Caco-2 (cell line): ENCODE measurements at regions not wholly inside any gene's neighbourhood (a gene's known extent, or its start where the extent isn't known, plus 50 kb on each side); places are given as distances from the start of the nearest gene placed in this dataset.

Source experiments
- BruUV-seq: library from RNA; stranded (reverse); fragments of 400-500 nt; replicated peaks from 2 replicates; lab custom pipeline; 2021; lab: Mats Ljungman, UMichigan
- CTCF ChIA-PET: fragments of 300-600 bp; sonication (Branson Sonifier 250); formaldehyde crosslinking; loops from one replicate; lab custom pipeline; 2022; ENCODE audit warnings: antibody characterized with exemption; lab: Charles Lee
- POLR2A ChIA-PET: fragments of 300-600 bp; sonication (Branson Sonifier 250); formaldehyde crosslinking; loops from one replicate; lab custom pipeline; 2022; ENCODE audit warnings: antibody characterized with exemption; lab: Charles Lee
- DNase-seq, 2 experiments: peaks; one replicate each; pipeline versions ENCODE4 v3.0.0 to v3.0.0-alpha.2; 2020 to 2022
- H3K27me3 ChIP-seq: replicated peaks from 2 replicates; pipeline ENCODE4 v1.6.0; 2011; ENCODE audit warnings: low read length; ENCODE audit not compliant: control insufficient read depth, insufficient read depth
- H3K36me3 ChIP-seq: 2 replicates; pipeline ENCODE4 v1.5.1; 2011; ENCODE audit warnings: low read length; ENCODE audit not compliant: control insufficient read depth, insufficient read depth
- H3K4me1 ChIP-seq: fragments of 250-450 bp; sonication (Bioruptor Pico); 2 replicates; pipeline ENCODE4 v1.5.1; 2020; ENCODE audit warnings: mild to moderate bottlenecking
- H3K4me3 ChIP-seq: 2 replicates; pipeline ENCODE4 v1.5.1; 2011; ENCODE audit warnings: low read depth, mild to moderate bottlenecking, control low read depth, low read length
- H3K9me3 ChIP-seq: fragments of 250-450 bp; sonication (Bioruptor Pico); 2 replicates; pipeline ENCODE4 v1.5.1; 2020; ENCODE audit warnings: mild to moderate bottlenecking, moderate library complexity
- H3K27ac Mint-ChIP-seq: one replicate; pipeline ENCODE4 v1.8.0; 2022; ENCODE audit warnings: mixed read lengths; ENCODE audit not compliant: unreplicated experiment
- H3K27me3 Mint-ChIP-seq: one replicate; pipeline ENCODE4 v1.8.0; 2022; ENCODE audit warnings: mixed read lengths; ENCODE audit not compliant: insufficient read depth, unreplicated experiment
- H3K36me3 Mint-ChIP-seq: one replicate; pipeline ENCODE4 v1.8.0; 2022; ENCODE audit warnings: mild to moderate bottlenecking, mixed read lengths; ENCODE audit not compliant: insufficient read depth, unreplicated experiment
- H3K4me1 Mint-ChIP-seq: one replicate; pipeline ENCODE4 v1.8.0; 2022; ENCODE audit warnings: low read depth, mixed read lengths; ENCODE audit not compliant: unreplicated experiment
- H3K4me3 Mint-ChIP-seq: one replicate; pipeline ENCODE4 v1.8.0; 2022; ENCODE audit warnings: mild to moderate bottlenecking, moderate library complexity, mixed read lengths; ENCODE audit not compliant: unreplicated experiment
- H3K9me3 Mint-ChIP-seq: one replicate; pipeline ENCODE4 v1.8.0; 2022; ENCODE audit warnings: mixed read lengths; ENCODE audit not compliant: unreplicated experiment
- CTCF ChIP-seq, 2 experiments: fragments of 200-600 bp in 1 of 2; IDR thresholded peaks; 1 replicate in 1 of 2; 2 replicates in 1 of 2; pipeline versions ENCODE4 v1.5.1 to v1.8.0; 2011 to 2022; ENCODE audit warnings: antibody characterized with exemption in 1 of 2, control low read depth in 1 of 2, inconsistent platforms in 1 of 2, low read depth in 1 of 2, low read length in 1 of 2, mild to moderate bottlenecking in 1 of 2, moderate library complexity in 1 of 2; ENCODE audit not compliant: insufficient read depth in 1 of 2, severe bottlenecking in 1 of 2, unreplicated experiment in 1 of 2
- intact Hi-C: fragments of 100-400 bp; cut with micrococcal nuclease; formaldehyde crosslinking; loops from one replicate; pipeline ENCODE4 v1.10.0; 2022; ENCODE audit not compliant: unreplicated experiment

- no peaks in the 10 kb centered on the region for H3K4me1 ChIP-seq
- H3K27me3 ChIP-seq, result no peaks in the 10 kb centered on the region
- no peak for TF ChIP-seq CTCF (IDR thresholded peaks at IDR 0.05; ENCODE audit: insufficient read depth in 1 of 2, low read depth in 1 of 2, low read length in 1 of 2, severe bottlenecking in 1 of 2, unreplicated experiment in 1 of 2)
- Mint-ChIP-seq H3K27me3 (no peaks in the 10 kb centered on the region), H3K4me1 (no peaks in the 10 kb centered on the region), H3K36me3 (no peaks in the 10 kb centered on the region), H3K4me3 (no peak overlapping the region), H3K27ac (no peak overlapping the region), H3K9me3 (no peaks in the 10 kb centered on the region)
- no TSS peak for BruUV-seq
- H3K4me3 ChIP-seq, result no peak overlapping the region
- CTCF ChIA-PET, result no interaction called here
- POLR2A ChIA-PET, result no interaction called here
- intact Hi-C loops, result no loop called here
- no peaks in the 10 kb centered on the region for H3K36me3 ChIP-seq
- no peaks in the 10 kb centered on the region for H3K9me3 ChIP-seq
- no peak for DNase-seq
These were observed 235.2 kb downstream of the LY86 start for GRCh38 chr6:6823568-6824224.

- Histone ChIP-seq H3K27me3 (no peaks in the 10 kb centered on the region), H3K4me3 (no peak overlapping the region), H3K36me3 (no peaks in the 10 kb centered on the region), H3K9me3 (no peaks in the 10 kb centered on the region), H3K4me1 (no peaks in the 10 kb centered on the region)
- BruUV-seq, result no TSS peak
- Mint-ChIP-seq H3K4me1 (no peaks in the 10 kb centered on the region), H3K36me3 (no peaks in the 10 kb centered on the region), H3K9me3 (no peaks in the 10 kb centered on the region), H3K27me3 (no peaks in the 10 kb centered on the region), H3K4me3 (no peak overlapping the region), H3K27ac (no peak overlapping the region)
- no peak for TF ChIP-seq CTCF (IDR thresholded peaks at IDR 0.05; ENCODE audit: insufficient read depth in 1 of 2, low read depth in 1 of 2, low read length in 1 of 2, severe bottlenecking in 1 of 2, unreplicated experiment in 1 of 2)
- DNase-seq, result no peak
- CTCF ChIA-PET, result no interaction called here
- intact Hi-C loops, result no loop called here
- POLR2A ChIA-PET, result no interaction called here
These were observed 235.9 kb downstream of the LY86 start for GRCh38 chr6:6824381-6824780.

- TF ChIP-seq CTCF (IDR thresholded peaks at IDR 0.05; ENCODE audit: insufficient read depth in 1 of 2, low read depth in 1 of 2, low read length in 1 of 2, severe bottlenecking in 1 of 2, unreplicated experiment in 1 of 2), result no peak
- H3K27ac Mint-ChIP-seq, result no peak overlapping the region
- H3K36me3 ChIP-seq, result no peaks in the 10 kb centered on the region
- H3K4me1 ChIP-seq, result no peaks in the 10 kb centered on the region
- DNase-seq, result no peak
- H3K27me3 Mint-ChIP-seq, result no peaks in the 10 kb centered on the region
- H3K36me3 Mint-ChIP-seq, result no peaks in the 10 kb centered on the region
- no TSS peak for BruUV-seq
- intact Hi-C loops, result no loop called here
- POLR2A ChIA-PET, result no interaction called here
- H3K9me3 ChIP-seq, result no peaks in the 10 kb centered on the region
- CTCF ChIA-PET, result no interaction called here
- no peak overlapping the region for H3K4me3 Mint-ChIP-seq
- H3K27me3 ChIP-seq, result no peaks in the 10 kb centered on the region
- no peaks in the 10 kb centered on the region for H3K4me1 Mint-ChIP-seq
- H3K9me3 Mint-ChIP-seq, result no peaks in the 10 kb centered on the region
- no peak overlapping the region for H3K4me3 ChIP-seq
These were observed 236.8 kb downstream of the LY86 start for GRCh38 chr6:6825193-6825784.
